ENCODE measurements at regions not wholly inside any gene's neighbourhood (a gene's known extent, or its start where the extent isn't known, plus 50 kb on each side); places are given as distances from the start of the nearest gene placed in this dataset.
"Not testable (repeated sequence)": the region's sequence is repeated elsewhere in the genome, so short reads cannot be mapped to it uniquely, and the experiment has no call there.

DNA sequence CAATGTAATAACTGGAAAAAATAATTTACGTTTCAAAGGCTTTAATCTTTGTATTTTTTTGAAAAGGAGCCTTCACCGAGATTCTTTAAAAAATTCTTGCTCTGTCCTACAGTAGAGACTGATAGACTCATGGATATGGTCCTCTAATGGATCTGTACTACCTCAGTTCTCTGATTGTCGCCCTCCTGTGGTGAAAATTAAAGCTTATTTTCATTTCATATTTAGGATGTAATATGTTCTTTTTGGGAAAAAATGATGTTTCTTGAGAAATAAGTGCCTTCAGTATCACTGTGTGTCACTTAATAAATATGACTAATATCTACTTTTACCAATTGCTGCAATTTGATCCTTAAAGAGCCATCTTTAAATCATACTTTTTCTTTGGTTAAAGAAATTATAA lies 4593.3 kb upstream of the OR11H1 start:
- BruUV-seq (replicated peaks); intact Hi-C loops (cut with micrococcal nuclease; ENCODE audit: unreplicated experiment); H3K36me3 ChIP-seq (replicated peaks in 1 of 2; ENCODE audit: control insufficient read depth in 1 of 2, insufficient read depth in 2 of 2, low read length in 2 of 2); H3K9ac ChIP-seq (ENCODE audit: insufficient read depth, low read depth, low read length); H3K4me2 ChIP-seq (ENCODE audit: low read depth, low read length); DNase-seq (ENCODE audit: low spot score); ATAC-seq; POLR2A ChIA-PET; CTCF ChIA-PET (ENCODE audit: low intra/inter-chr PET ratio, low total read pairs); H4K20me1 ChIP-seq (ENCODE audit: insufficient read depth, low read length); H2AFZ ChIP-seq (ENCODE audit: low read length); H3K27me3 ChIP-seq (ENCODE audit: control insufficient read depth in 1 of 2, insufficient read depth in 2 of 2, low read length in 2 of 2); in situ Hi-C loops (cut with HindIII; ENCODE audit: extremely low pct_ligation_motif_present, low pct_unique_long_range_greater_than_20kb); H3K79me2 ChIP-seq (ENCODE audit: insufficient read depth, low read length); FAIRE-seq; H3K4me1 ChIP-seq (ENCODE audit: insufficient read depth, low read length); H3K4me3 ChIP-seq (replicated peaks in 1 of 3; ENCODE audit: insufficient read depth in 1 of 3, low read depth in 2 of 3, low read length in 3 of 3); H3K27ac ChIP-seq (ENCODE audit: extremely low read length, insufficient read depth, low read length): not testable (repeated sequence)
- WGBS (ENCODE audit: low lambda C conversion rate), result 0% methylated on average over 3 of the region's 3 CpGs
- peaks cover 45% of the 10 kb centered on the region for H3K9me3 ChIP-seq (ENCODE audit: low read length)

- BruUV-seq (replicated peaks), result no TSS peak
- Histone ChIP-seq H3K27me3 (ENCODE audit: control insufficient read depth in 1 of 2, insufficient read depth in 2 of 2, low read length in 2 of 2) (no peaks in the 10 kb centered on the region), H3K4me1 (ENCODE audit: insufficient read depth, low read length) (no peaks in the 10 kb centered on the region), H3K9ac (ENCODE audit: insufficient read depth, low read depth, low read length) (no peak overlapping the region), H2AFZ (ENCODE audit: low read length) (no peak overlapping the region), H3K36me3 (replicated peaks in 1 of 2; ENCODE audit: control insufficient read depth in 1 of 2, insufficient read depth in 2 of 2, low read length in 2 of 2) (no peaks in the 10 kb centered on the region), H3K4me3 (replicated peaks in 1 of 3; ENCODE audit: insufficient read depth in 1 of 3, low read depth in 2 of 3, low read length in 3 of 3) (no peak overlapping the region), H4K20me1 (ENCODE audit: insufficient read depth, low read length) (no peaks in the 10 kb centered on the region), H3K9me3 (ENCODE audit: low read length) (peaks cover 69% of the 10 kb centered on the region), H3K27ac (ENCODE audit: extremely low read length, insufficient read depth, low read length) (no peak overlapping the region), H3K4me2 (ENCODE audit: low read depth, low read length) (no peak overlapping the region), H3K79me2 (ENCODE audit: insufficient read depth, low read length) (no peaks in the 10 kb centered on the region)
- CTCF ChIA-PET (ENCODE audit: low intra/inter-chr PET ratio, low total read pairs), result no interaction called here
- no peak for ATAC-seq
- in situ Hi-C loops (cut with HindIII; ENCODE audit: extremely low pct_ligation_motif_present, low pct_unique_long_range_greater_than_20kb), result no loop called here
- POLR2A ChIA-PET, result no interaction called here
- DNase-seq (ENCODE audit: low spot score), result no peak
- intact Hi-C loops (cut with micrococcal nuclease; ENCODE audit: unreplicated experiment), result no loop called here
- 66% methylated on average over 51 of the region's 69 CpGs for WGBS (ENCODE audit: low lambda C conversion rate)
- no peak for FAIRE-seq
- TF ChIP-seq GPBP1L1 (CRISPR knock-in tag; IDR thresholded peaks at IDR 0.05), result no peak
- TF ChIP-seq RAD51 (IDR thresholded peaks at IDR 0.05; ENCODE audit: borderline replicate concordance), result no peak
- TF ChIP-seq PCBP2 (optimal IDR thresholded peaks at IDR 0.05; ENCODE audit: low read depth, low read length, poor library complexity, severe bottlenecking), result no peak
- TF ChIP-seq ASH2L (IDR thresholded peaks at IDR 0.05; ENCODE audit: insufficient read length, low read depth, low read length), result no peak
- TF ChIP-seq PBX2 (CRISPR knock-in tag; IDR thresholded peaks at IDR 0.05), result no peak
- TF ChIP-seq ELK4 (CRISPR knock-in tag; IDR thresholded peaks at IDR 0.05; ENCODE audit: borderline replicate concordance), result no peak
- TF ChIP-seq ZSCAN9 (CRISPR knock-in tag; IDR thresholded peaks at IDR 0.05; ENCODE audit: borderline replicate concordance), result no peak
- no peak for TF ChIP-seq CCDC6 (CRISPR knock-in tag; IDR thresholded peaks at IDR 0.05)
- TF ChIP-seq, protein P1, sequence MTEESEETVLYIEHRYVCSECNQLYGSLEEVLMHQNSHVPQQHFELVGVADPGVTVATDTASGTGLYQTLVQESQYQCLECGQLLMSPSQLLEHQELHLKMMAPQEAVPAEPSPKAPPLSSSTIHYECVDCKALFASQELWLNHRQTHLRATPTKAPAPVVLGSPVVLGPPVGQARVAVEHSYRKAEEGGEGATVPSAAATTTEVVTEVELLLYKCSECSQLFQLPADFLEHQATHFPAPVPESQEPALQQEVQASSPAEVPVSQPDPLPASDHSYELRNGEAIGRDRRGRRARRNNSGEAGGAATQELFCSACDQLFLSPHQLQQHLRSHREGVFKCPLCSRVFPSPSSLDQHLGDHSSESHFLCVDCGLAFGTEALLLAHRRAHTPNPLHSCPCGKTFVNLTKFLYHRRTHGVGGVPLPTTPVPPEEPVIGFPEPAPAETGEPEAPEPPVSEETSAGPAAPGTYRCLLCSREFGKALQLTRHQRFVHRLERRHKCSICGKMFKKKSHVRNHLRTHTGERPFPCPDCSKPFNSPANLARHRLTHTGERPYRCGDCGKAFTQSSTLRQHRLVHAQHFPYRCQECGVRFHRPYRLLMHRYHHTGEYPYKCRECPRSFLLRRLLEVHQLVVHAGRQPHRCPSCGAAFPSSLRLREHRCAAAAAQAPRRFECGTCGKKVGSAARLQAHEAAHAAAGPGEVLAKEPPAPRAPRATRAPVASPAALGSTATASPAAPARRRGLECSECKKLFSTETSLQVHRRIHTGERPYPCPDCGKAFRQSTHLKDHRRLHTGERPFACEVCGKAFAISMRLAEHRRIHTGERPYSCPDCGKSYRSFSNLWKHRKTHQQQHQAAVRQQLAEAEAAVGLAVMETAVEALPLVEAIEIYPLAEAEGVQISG (CRISPR knock-in tag; IDR thresholded peaks at IDR 0.05), result no peak
- TF ChIP-seq FOXP1 (IDR thresholded peaks at IDR 0.05), result no peak
- no peak for TF ChIP-seq FOXP1 (CRISPR knock-in tag; IDR thresholded peaks at IDR 0.05)
- TF ChIP-seq RCOR2 (CRISPR knock-in tag; IDR thresholded peaks at IDR 0.05), result no peak
Measured at GRCh38 chr22:10961043-10961860, 4566.7 kb upstream of the OR11H1 start.

Data from HepG2 (cell line).